GM21737 (cell line): ENCODE measurements at regions not wholly inside any gene's neighbourhood (a gene's known extent, or its start where the extent isn't known, plus 50 kb on each side); places are given as distances from the start of the nearest gene placed in this dataset.
"Not testable (repeated sequence)": the region's sequence is repeated elsewhere in the genome, so short reads cannot be mapped to it uniquely, and the experiment has no call there.

ENCODE experiments used
- ATAC-seq: cut with Tn5 transposase; IDR thresholded peaks from one replicate; pipeline ENCODE4 v1.9.1; 2021; ENCODE audit warnings: mild to moderate bottlenecking, moderate library complexity; ENCODE audit not compliant: unreplicated experiment

- peak; percentile 74 for ATAC-seq
These were observed 2104.1 kb upstream of the ACO1 start for GRCh38 chr9:30280229-30280900.

- ATAC-seq: no peak
These were observed 2095.0 kb upstream of the ACO1 start for GRCh38 chr9:30289435-30289834.

- ATAC-seq: not testable (repeated sequence)
These were observed 2092.4 kb upstream of the ACO1 start for GRCh38 chr9:30292026-30292425.

- ATAC-seq: no peak
These were observed 2091.2 kb upstream of the ACO1 start for GRCh38 chr9:30293231-30293630.

GRCh38 chr9:30299126-30299780 is 2085.2 kb upstream of the ACO1 start:
- ATAC-seq: no peak

GRCh38 chr9:30301271-30301963 is 2083.0 kb upstream of the ACO1 start:
- ATAC-seq: no peak

- no peak for ATAC-seq
These were observed 2073.7 kb upstream of the ACO1 start for GRCh38 chr9:30310711-30311110.

- ATAC-seq: no peak
These were observed 2055.0 kb upstream of the ACO1 start for GRCh38 chr9:30329431-30329830.

GRCh38 chr9:30348904-30349303 is 2035.5 kb upstream of the ACO1 start:
- ATAC-seq: no peak

- no peak for ATAC-seq
These were observed 2034.6 kb upstream of the ACO1 start for GRCh38 chr9:30349526-30350513.

GRCh38 chr9:30356221-30356620 is 2028.2 kb upstream of the ACO1 start:
- ATAC-seq: no peak

- no peak for ATAC-seq
These were observed 2022.1 kb upstream of the ACO1 start for GRCh38 chr9:30362373-30362772.

GRCh38 chr9:30366140-30366539 is 2018.3 kb upstream of the ACO1 start:
- not testable (repeated sequence) for ATAC-seq

GRCh38 chr9:30382271-30382670 is 2002.2 kb upstream of the ACO1 start:
- ATAC-seq: no peak

GRCh38 chr9:30410273-30410672 is 1974.2 kb upstream of the ACO1 start:
- ATAC-seq: no peak

- no peak for ATAC-seq
These were observed 1972.9 kb upstream of the ACO1 start for GRCh38 chr9:30411571-30411970.

GRCh38 chr9:30459156-30459555 is 1925.3 kb upstream of the ACO1 start:
- no peak for ATAC-seq

GRCh38 chr9:30476826-30477225 is 1907.6 kb upstream of the ACO1 start:
- no peak for ATAC-seq

- ATAC-seq: no peak
These were observed 1905.8 kb upstream of the ACO1 start for GRCh38 chr9:30478684-30479083.

GRCh38 chr9:30482499-30482898 is 1901.9 kb upstream of the ACO1 start:
- ATAC-seq: no peak

- ATAC-seq: no peak
These were observed 1899.8 kb upstream of the ACO1 start for GRCh38 chr9:30484690-30485089.
